Fibroblast of pulmonary artery (primary cell): ENCODE measurements at regions not wholly inside any gene's neighbourhood (a gene's known extent, or its start where the extent isn't known, plus 50 kb on each side); places are given as distances from the start of the nearest gene placed in this dataset.
A peak's percentile ranks its signal among the peaks of the same experiment; 100 is the strongest.

Experiments used
- DNase-seq: peaks from one replicate; pipeline ENCODE4 v3.0.0-alpha.2; 2010; ENCODE audit warnings: low read depth
- H3K4me3 ChIP-seq: replicated peaks from 2 replicates; pipeline ENCODE4 v1.5.1; 2011; ENCODE audit warnings: low read depth, mild to moderate bottlenecking, control low read depth, low read length, moderate library complexity
- CTCF ChIP-seq: IDR thresholded peaks from 2 replicates; pipeline ENCODE4 v1.5.1; 2011; ENCODE audit warnings: mild to moderate bottlenecking, control low read depth, low read length, inconsistent platforms; ENCODE audit errors: missing control alignments

GRCh38 chr4:34280131-34280530, 1964.2 kb downstream of the ARAP2 start:
- no peak for DNase-seq
- H3K4me3 ChIP-seq = no peak overlapping the region
- TF ChIP-seq CTCF = no peak

GRCh38 chr4:34281826-34282225, 1962.5 kb downstream of the ARAP2 start:
- no peak overlapping the region for H3K4me3 ChIP-seq
- no peak for TF ChIP-seq CTCF
- DNase-seq = no peak

- H3K4me3 ChIP-seq = no peak overlapping the region
- no peak for TF ChIP-seq CTCF
- DNase-seq = no peak
These were observed 1954.8 kb downstream of the ARAP2 start for GRCh38 chr4:34289489-34289888.

- TF ChIP-seq CTCF = no peak
- DNase-seq = no peak
- H3K4me3 ChIP-seq = no peak overlapping the region
These were observed 1954.4 kb downstream of the ARAP2 start for GRCh38 chr4:34289962-34290361.

- TF ChIP-seq CTCF = no peak
- no peak overlapping the region for H3K4me3 ChIP-seq
- DNase-seq = no peak
These were observed 1950.9 kb downstream of the ARAP2 start for GRCh38 chr4:34293459-34293858.

GRCh38 chr4:34309383-34309906, 1934.9 kb downstream of the ARAP2 start:
- TF ChIP-seq CTCF = no peak
- H3K4me3 ChIP-seq = no peak overlapping the region
- DNase-seq = peak; percentile 9

GRCh38 chr4:34318773-34319172, 1925.5 kb downstream of the ARAP2 start:
- no peak for DNase-seq
- TF ChIP-seq CTCF = no peak

More at GRCh38 chr4:34318773-34319172, 1925.5 kb downstream of the ARAP2 start:
- no peak overlapping the region for H3K4me3 ChIP-seq
